OCI-LY7 (cell line): ENCODE measurements at regions not wholly inside any gene's neighbourhood (a gene's known extent, or its start where the extent isn't known, plus 50 kb on each side); places are given as distances from the start of the nearest gene placed in this dataset.
"Not testable (repeated sequence)": the region's sequence is repeated elsewhere in the genome, so short reads cannot be mapped to it uniquely, and the experiment has no call there.

Experiments
- BruUV-seq: library from RNA; stranded (reverse); fragments of 400-500 nt; replicated peaks from 2 replicates; lab custom pipeline; 2021; lab: Mats Ljungman, UMichigan
- CTCF ChIA-PET: fragments of 300-600 bp; sonication (Branson Sonifier 250); formaldehyde crosslinking; loops from one replicate; lab custom pipeline; 2022; ENCODE audit warnings: antibody characterized with exemption; ENCODE audit not compliant: unreplicated experiment; lab: Charles Lee
- POLR2A ChIA-PET: fragments of 300-600 bp; sonication (Branson Sonifier 250); formaldehyde crosslinking; loops from one replicate; lab custom pipeline; 2022; ENCODE audit warnings: antibody characterized with exemption; lab: Charles Lee
- DNase-seq: peaks from one replicate; pipeline ENCODE4 v3.0.0-alpha.2; 2015; ENCODE audit warnings: low spot score
- H2AFZ ChIP-seq: fragments of 200-600 bp; sonication (generic), shearing (Covaris generic); 2 replicates; pipeline ENCODE4 v1.6.1; 2014; ENCODE audit warnings: mild to moderate bottlenecking, antibody characterized with exemption, low read length, moderate library complexity
- H3K27ac ChIP-seq: fragments of 200-600 bp; sonication (generic); 2 replicates; pipeline ENCODE4 v1.5.1; 2014; ENCODE audit warnings: mixed run types, low read depth, mild to moderate bottlenecking, moderate library complexity, low read length, inconsistent platforms; ENCODE audit not compliant: poor library complexity, severe bottlenecking
- H3K36me3 ChIP-seq: fragments of 200-600 bp; sonication (generic); 2 replicates; pipeline ENCODE4 v1.6.1; 2014; ENCODE audit warnings: mild to moderate bottlenecking, antibody characterized with exemption, low read length, moderate library complexity, mixed read lengths; ENCODE audit not compliant: insufficient read depth
- H3K4me1 ChIP-seq: fragments of 200-600 bp; sonication (generic); 2 replicates; pipeline ENCODE4 v1.5.1; 2014; ENCODE audit warnings: mild to moderate bottlenecking, low read length; ENCODE audit not compliant: insufficient read depth, poor library complexity, severe bottlenecking
- H3K4me2 ChIP-seq: fragments of 200-600 bp; sonication (generic); 2 replicates; pipeline ENCODE4 v1.6.1; 2014; ENCODE audit warnings: mild to moderate bottlenecking, low read length
- H3K4me3 ChIP-seq: fragments of 200-600 bp; sonication (generic); 2 replicates; pipeline ENCODE4 v1.5.1; 2014; ENCODE audit warnings: mild to moderate bottlenecking, low read depth, low read length; ENCODE audit not compliant: poor library complexity, severe bottlenecking
- H3K79me2 ChIP-seq: fragments of 200-600 bp; sonication (generic); 2 replicates; pipeline ENCODE4 v1.6.1; 2016; ENCODE audit warnings: low read depth, mild to moderate bottlenecking, low read length, moderate library complexity, mixed read lengths; ENCODE audit not compliant: insufficient read depth
- H3K9me2 ChIP-seq: fragments of 200-600 bp; sonication (generic); 2 replicates; pipeline ENCODE4 v1.6.1; 2016; ENCODE audit warnings: mild to moderate bottlenecking, low read length, mixed read lengths; ENCODE audit not compliant: insufficient read depth
- H3K9me3 ChIP-seq: fragments of 200-600 bp; sonication (generic); 2 replicates; pipeline ENCODE4 v1.6.1; 2014; ENCODE audit warnings: mild to moderate bottlenecking, mixed run types, low read length, mixed read lengths
- H4K20me1 ChIP-seq: fragments of 200-600 bp; sonication (generic); 2 replicates; pipeline ENCODE4 v1.6.1; 2014; ENCODE audit warnings: mild to moderate bottlenecking, antibody characterized with exemption, low read length, moderate library complexity, mixed read lengths; ENCODE audit not compliant: insufficient read depth
- CTCF ChIP-seq: fragments of 200-600 bp; sonication (generic); conservative IDR thresholded peaks from 2 replicates; pipeline ENCODE4 v1.5.1; 2014; ENCODE audit warnings: mild to moderate bottlenecking, antibody characterized with exemption, low read length, moderate library complexity, mixed read lengths
- EZH2phosphoT487 ChIP-seq: fragments of 200-600 bp; sonication (generic); IDR thresholded peaks from 2 replicates; pipeline ENCODE4 v1.6.1; 2018; ENCODE audit warnings: low read depth, borderline replicate concordance, mild to moderate bottlenecking, mixed run types, antibody characterized with exemption, low read length, moderate library complexity, mixed read lengths
- intact Hi-C: fragments of 100-400 bp; cut with micrococcal nuclease; formaldehyde crosslinking; loops from one replicate; pipeline ENCODE4 v1.10.0; 2022; ENCODE audit not compliant: unreplicated experiment

- H3K4me3 ChIP-seq: no peak overlapping the region
- H3K4me2 ChIP-seq: no peak overlapping the region
- intact Hi-C loops: no loop called here
- H3K9me2 ChIP-seq: no peaks in the 10 kb centered on the region
- TF ChIP-seq CTCF: no peak
- TF ChIP-seq EZH2phosphoT487: no peak
- H3K9me3 ChIP-seq: no peaks in the 10 kb centered on the region
- no peak overlapping the region for H3K27ac ChIP-seq
- no TSS peak for BruUV-seq
- H3K36me3 ChIP-seq: no peaks in the 10 kb centered on the region
- no peaks in the 10 kb centered on the region for H3K79me2 ChIP-seq
- H3K4me1 ChIP-seq: no peaks in the 10 kb centered on the region
- ChIA-PET CTCF (no interaction called here), POLR2A (interaction anchor here (0.6 kb wide), 1 partner anchor 1520 kb away, joined by 5 read pairs; no protein-coding TSS in a partner anchor)
- no peak for DNase-seq
- no peak overlapping the region for H2AFZ ChIP-seq
- H4K20me1 ChIP-seq: no peaks in the 10 kb centered on the region
Measured at GRCh38 chr18:56443166-56443907, 195.1 kb downstream of the TXNL1 start.

GRCh38 chr18:56438480-56438879, 199.9 kb downstream of the TXNL1 start:
- H3K9me3 ChIP-seq, CTCF ChIA-PET: not testable (repeated sequence)
- POLR2A ChIA-PET: interaction anchor here (1.2 kb wide), 1 partner anchor 9 kb away, joined by 3 read pairs; no protein-coding TSS in a partner anchor

GRCh38 chr18:56436651-56437050, 201.7 kb downstream of the TXNL1 start:
- TF ChIP-seq EZH2phosphoT487 (no peak), CTCF (no peak)

More at GRCh38 chr18:56438480-56438879, 199.9 kb downstream of the TXNL1 start:
- H2AFZ ChIP-seq, BruUV-seq, H3K4me1 ChIP-seq, H3K4me3 ChIP-seq, H3K27ac ChIP-seq, H3K4me2 ChIP-seq, intact Hi-C loops, H3K79me2 ChIP-seq, H3K36me3 ChIP-seq, DNase-seq, H4K20me1 ChIP-seq, H3K9me2 ChIP-seq: not testable (repeated sequence)

More at GRCh38 chr18:56436651-56437050, 201.7 kb downstream of the TXNL1 start:
- H3K36me3 ChIP-seq: no peaks in the 10 kb centered on the region
- H2AFZ ChIP-seq: no peak overlapping the region
- POLR2A ChIA-PET: no interaction called here
- no peak overlapping the region for H3K4me2 ChIP-seq
- no peaks in the 10 kb centered on the region for H3K4me1 ChIP-seq
- H4K20me1 ChIP-seq: no peaks in the 10 kb centered on the region
- no TSS peak for BruUV-seq
- no peak overlapping the region for H3K4me3 ChIP-seq
- no peaks in the 10 kb centered on the region for H3K9me2 ChIP-seq
- intact Hi-C loops: no loop called here
- CTCF ChIA-PET: no interaction called here
- no peak overlapping the region for H3K27ac ChIP-seq
- DNase-seq: no peak
- H3K9me3 ChIP-seq: no peaks in the 10 kb centered on the region
- H3K79me2 ChIP-seq: no peaks in the 10 kb centered on the region
